ENCODE measurements at regions not wholly inside any gene's neighbourhood (a gene's known extent, or its start where the extent isn't known, plus 50 kb on each side); places are given as distances from the start of the nearest gene placed in this dataset.

- no peaks in the 10 kb centered on the region for H3K4me1 ChIP-seq (ENCODE audit: control insufficient read depth, insufficient read depth, low read length, poor library complexity, severe bottlenecking)
- no peak for DNase-seq
- H3K4me3 ChIP-seq (ENCODE audit: insufficient read depth, low read depth, low read length, poor library complexity, severe bottlenecking): no peak overlapping the region
- H3K36me3 ChIP-seq (ENCODE audit: control insufficient read depth, insufficient read depth, low read length): no peaks in the 10 kb centered on the region
- H3K9me3 ChIP-seq (ENCODE audit: control insufficient read depth, low read length): no peaks in the 10 kb centered on the region
- H3K27ac ChIP-seq (ENCODE audit: insufficient read depth, low read length, poor library complexity, severe bottlenecking): no peak overlapping the region
- H3K27me3 ChIP-seq (replicated peaks; ENCODE audit: control insufficient read depth, insufficient read depth, low read length, poor library complexity, severe bottlenecking): no peaks in the 10 kb centered on the region
Observed at GRCh38 chr13:104683789-104684188, 1617.6 kb upstream of the SLC10A2 start.

GRCh38 chr13:104678161-104678560 is 1611.9 kb upstream of the SLC10A2 start:
- Histone ChIP-seq H3K4me3 (ENCODE audit: insufficient read depth, low read depth, low read length, poor library complexity, severe bottlenecking) (no peak overlapping the region), H3K27ac (ENCODE audit: insufficient read depth, low read length, poor library complexity, severe bottlenecking) (no peak overlapping the region)

DNA sequence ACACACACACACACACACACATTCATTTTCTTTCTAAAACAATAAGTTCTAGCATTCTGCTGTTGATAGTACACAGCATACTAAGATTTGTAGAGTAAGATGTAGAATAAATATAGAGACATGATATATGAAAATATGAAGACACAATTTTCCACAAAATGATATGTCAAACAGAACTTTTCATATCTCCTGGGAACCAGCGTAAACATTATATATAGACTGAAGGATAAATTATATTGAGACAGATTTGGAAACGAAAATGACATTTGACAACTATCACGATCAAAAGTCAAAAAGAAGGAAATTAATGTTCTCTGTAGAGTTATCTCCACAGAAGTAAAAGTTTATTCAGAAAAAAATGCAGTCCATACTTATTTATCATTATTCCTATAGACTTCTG is 1605.7 kb upstream of the SLC10A2 start:
- Histone ChIP-seq H3K4me1 (ENCODE audit: control insufficient read depth, insufficient read depth, low read length, poor library complexity, severe bottlenecking) (no peaks in the 10 kb centered on the region), H3K27me3 (replicated peaks; ENCODE audit: control insufficient read depth, insufficient read depth, low read length, poor library complexity, severe bottlenecking) (no peaks in the 10 kb centered on the region), H3K4me3 (ENCODE audit: insufficient read depth, low read depth, low read length, poor library complexity, severe bottlenecking) (no peak overlapping the region), H3K36me3 (ENCODE audit: control insufficient read depth, insufficient read depth, low read length) (no peaks in the 10 kb centered on the region), H3K9me3 (ENCODE audit: control insufficient read depth, low read length) (no peaks in the 10 kb centered on the region), H3K27ac (ENCODE audit: insufficient read depth, low read length, poor library complexity, severe bottlenecking) (no peak overlapping the region)
- DNase-seq: no peak

More at GRCh38 chr13:104678161-104678560, 1611.9 kb upstream of the SLC10A2 start:
- H3K27me3 ChIP-seq (replicated peaks; ENCODE audit: control insufficient read depth, insufficient read depth, low read length, poor library complexity, severe bottlenecking): no peaks in the 10 kb centered on the region
- no peaks in the 10 kb centered on the region for H3K36me3 ChIP-seq (ENCODE audit: control insufficient read depth, insufficient read depth, low read length)
- no peaks in the 10 kb centered on the region for H3K4me1 ChIP-seq (ENCODE audit: control insufficient read depth, insufficient read depth, low read length, poor library complexity, severe bottlenecking)
- DNase-seq: no peak
- H3K9me3 ChIP-seq (ENCODE audit: control insufficient read depth, low read length): no peaks in the 10 kb centered on the region

- H3K4me1 ChIP-seq (ENCODE audit: control insufficient read depth, insufficient read depth, low read length, poor library complexity, severe bottlenecking): no peaks in the 10 kb centered on the region
- no peak overlapping the region for H3K27ac ChIP-seq (ENCODE audit: insufficient read depth, low read length, poor library complexity, severe bottlenecking)
- no peaks in the 10 kb centered on the region for H3K9me3 ChIP-seq (ENCODE audit: control insufficient read depth, low read length)
- no peaks in the 10 kb centered on the region for H3K27me3 ChIP-seq (replicated peaks; ENCODE audit: control insufficient read depth, insufficient read depth, low read length, poor library complexity, severe bottlenecking)
- H3K36me3 ChIP-seq (ENCODE audit: control insufficient read depth, insufficient read depth, low read length): no peaks in the 10 kb centered on the region
- DNase-seq: no peak
- H3K4me3 ChIP-seq (ENCODE audit: insufficient read depth, low read depth, low read length, poor library complexity, severe bottlenecking): no peak overlapping the region
Observed at GRCh38 chr13:104657196-104657595, 1591.0 kb upstream of the SLC10A2 start.

- Histone ChIP-seq H3K27me3 (replicated peaks; ENCODE audit: control insufficient read depth, insufficient read depth, low read length, poor library complexity, severe bottlenecking) (no peaks in the 10 kb centered on the region), H3K9me3 (ENCODE audit: control insufficient read depth, low read length) (no peaks in the 10 kb centered on the region), H3K36me3 (ENCODE audit: control insufficient read depth, insufficient read depth, low read length) (no peaks in the 10 kb centered on the region), H3K4me3 (ENCODE audit: insufficient read depth, low read depth, low read length, poor library complexity, severe bottlenecking) (no peak overlapping the region), H3K4me1 (ENCODE audit: control insufficient read depth, insufficient read depth, low read length, poor library complexity, severe bottlenecking) (no peaks in the 10 kb centered on the region), H3K27ac (ENCODE audit: insufficient read depth, low read length, poor library complexity, severe bottlenecking) (no peak overlapping the region)
- DNase-seq: no peak
Observed at GRCh38 chr13:104650431-104650830, 1584.2 kb upstream of the SLC10A2 start.

GRCh38 chr13:104648291-104648690 is 1582.1 kb upstream of the SLC10A2 start:
- Histone ChIP-seq H3K9me3 (ENCODE audit: control insufficient read depth, low read length) (no peaks in the 10 kb centered on the region), H3K4me1 (ENCODE audit: control insufficient read depth, insufficient read depth, low read length, poor library complexity, severe bottlenecking) (no peaks in the 10 kb centered on the region), H3K27ac (ENCODE audit: insufficient read depth, low read length, poor library complexity, severe bottlenecking) (no peak overlapping the region), H3K4me3 (ENCODE audit: insufficient read depth, low read depth, low read length, poor library complexity, severe bottlenecking) (no peak overlapping the region), H3K36me3 (ENCODE audit: control insufficient read depth, insufficient read depth, low read length) (no peaks in the 10 kb centered on the region), H3K27me3 (replicated peaks; ENCODE audit: control insufficient read depth, insufficient read depth, low read length, poor library complexity, severe bottlenecking) (no peaks in the 10 kb centered on the region)
- no peak for DNase-seq

- Histone ChIP-seq H3K4me1 (ENCODE audit: control insufficient read depth, insufficient read depth, low read length, poor library complexity, severe bottlenecking) (no peaks in the 10 kb centered on the region), H3K27ac (ENCODE audit: insufficient read depth, low read length, poor library complexity, severe bottlenecking) (no peak overlapping the region), H3K9me3 (ENCODE audit: control insufficient read depth, low read length) (no peaks in the 10 kb centered on the region), H3K27me3 (replicated peaks; ENCODE audit: control insufficient read depth, insufficient read depth, low read length, poor library complexity, severe bottlenecking) (no peaks in the 10 kb centered on the region), H3K36me3 (ENCODE audit: control insufficient read depth, insufficient read depth, low read length) (no peaks in the 10 kb centered on the region), H3K4me3 (ENCODE audit: insufficient read depth, low read depth, low read length, poor library complexity, severe bottlenecking) (no peak overlapping the region)
- no peak for DNase-seq
Observed at GRCh38 chr13:104645786-104646185, 1579.6 kb upstream of the SLC10A2 start.

- Histone ChIP-seq H3K27me3 (replicated peaks; ENCODE audit: control insufficient read depth, insufficient read depth, low read length, poor library complexity, severe bottlenecking) (no peaks in the 10 kb centered on the region), H3K4me3 (ENCODE audit: insufficient read depth, low read depth, low read length, poor library complexity, severe bottlenecking) (no peak overlapping the region), H3K27ac (ENCODE audit: insufficient read depth, low read length, poor library complexity, severe bottlenecking) (no peak overlapping the region), H3K36me3 (ENCODE audit: control insufficient read depth, insufficient read depth, low read length) (no peaks in the 10 kb centered on the region), H3K9me3 (ENCODE audit: control insufficient read depth, low read length) (no peaks in the 10 kb centered on the region), H3K4me1 (ENCODE audit: control insufficient read depth, insufficient read depth, low read length, poor library complexity, severe bottlenecking) (no peaks in the 10 kb centered on the region)
- no peak for DNase-seq
Observed at GRCh38 chr13:104641309-104641708, 1575.1 kb upstream of the SLC10A2 start.

DNA sequence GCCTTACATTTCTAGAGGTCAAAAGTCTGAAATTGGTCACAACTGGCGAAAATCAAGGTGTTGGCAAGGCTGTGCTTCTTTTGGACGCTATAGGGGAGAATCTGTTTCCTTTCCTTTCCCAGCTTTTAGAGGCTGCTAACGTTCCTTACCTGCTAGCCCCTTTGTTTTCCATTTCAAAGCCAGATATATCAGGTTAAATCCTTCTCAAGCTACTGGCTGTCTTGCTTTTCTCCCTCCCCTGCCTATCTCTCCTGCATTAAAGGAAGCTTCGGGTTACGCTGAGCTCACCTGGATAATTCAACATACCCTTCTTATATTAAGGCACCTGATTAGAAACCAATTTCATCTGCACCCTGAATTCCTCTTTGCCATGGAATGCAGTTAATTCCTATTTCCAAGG is 1569.7 kb upstream of the SLC10A2 start:
- H3K4me1 ChIP-seq (ENCODE audit: control insufficient read depth, insufficient read depth, low read length, poor library complexity, severe bottlenecking): no peaks in the 10 kb centered on the region
- no peaks in the 10 kb centered on the region for H3K36me3 ChIP-seq (ENCODE audit: control insufficient read depth, insufficient read depth, low read length)
- no peak overlapping the region for H3K27ac ChIP-seq (ENCODE audit: insufficient read depth, low read length, poor library complexity, severe bottlenecking)
- no peaks in the 10 kb centered on the region for H3K9me3 ChIP-seq (ENCODE audit: control insufficient read depth, low read length)
- H3K27me3 ChIP-seq (replicated peaks; ENCODE audit: control insufficient read depth, insufficient read depth, low read length, poor library complexity, severe bottlenecking): no peaks in the 10 kb centered on the region
- no peak overlapping the region for H3K4me3 ChIP-seq (ENCODE audit: insufficient read depth, low read depth, low read length, poor library complexity, severe bottlenecking)
- DNase-seq: no peak

DNA sequence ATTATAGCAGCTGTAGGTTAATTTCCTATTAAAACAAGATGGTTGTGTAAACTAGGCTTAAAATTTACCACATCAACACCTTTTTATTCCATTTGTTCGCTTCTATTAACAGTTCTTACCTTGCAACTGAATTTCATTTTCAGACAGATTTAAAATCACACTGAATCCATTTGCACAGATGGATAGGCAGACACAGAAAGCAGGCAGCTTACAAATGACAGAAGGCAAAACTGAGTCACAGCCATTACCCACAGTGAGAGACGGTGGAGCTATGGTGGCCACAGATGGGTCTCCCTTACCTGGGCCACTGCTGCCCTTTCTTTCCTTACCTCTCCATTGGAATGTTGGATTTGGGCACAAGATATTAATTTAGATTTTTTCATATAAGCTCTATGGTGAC is 1567.8 kb upstream of the SLC10A2 start:
- H3K36me3 ChIP-seq (ENCODE audit: control insufficient read depth, insufficient read depth, low read length): no peaks in the 10 kb centered on the region
- H3K9me3 ChIP-seq (ENCODE audit: control insufficient read depth, low read length): no peaks in the 10 kb centered on the region
- H3K27ac ChIP-seq (ENCODE audit: insufficient read depth, low read length, poor library complexity, severe bottlenecking): no peak overlapping the region
- H3K27me3 ChIP-seq (replicated peaks; ENCODE audit: control insufficient read depth, insufficient read depth, low read length, poor library complexity, severe bottlenecking): no peaks in the 10 kb centered on the region
- no peaks in the 10 kb centered on the region for H3K4me1 ChIP-seq (ENCODE audit: control insufficient read depth, insufficient read depth, low read length, poor library complexity, severe bottlenecking)
- no peak for DNase-seq
- H3K4me3 ChIP-seq (ENCODE audit: insufficient read depth, low read depth, low read length, poor library complexity, severe bottlenecking): no peak overlapping the region

GRCh38 chr13:104632736-104633135 is 1566.5 kb upstream of the SLC10A2 start:
- Histone ChIP-seq H3K9me3 (ENCODE audit: control insufficient read depth, low read length) (no peaks in the 10 kb centered on the region), H3K4me3 (ENCODE audit: insufficient read depth, low read depth, low read length, poor library complexity, severe bottlenecking) (no peak overlapping the region), H3K27ac (ENCODE audit: insufficient read depth, low read length, poor library complexity, severe bottlenecking) (no peak overlapping the region), H3K27me3 (replicated peaks; ENCODE audit: control insufficient read depth, insufficient read depth, low read length, poor library complexity, severe bottlenecking) (no peaks in the 10 kb centered on the region), H3K36me3 (ENCODE audit: control insufficient read depth, insufficient read depth, low read length) (no peaks in the 10 kb centered on the region), H3K4me1 (ENCODE audit: control insufficient read depth, insufficient read depth, low read length, poor library complexity, severe bottlenecking) (no peaks in the 10 kb centered on the region)
- no peak for DNase-seq
